Peyer's patch (tissue), 4 donors: ENCODE measurements at regions not wholly inside any gene's neighbourhood (a gene's known extent, or its start where the extent isn't known, plus 50 kb on each side); places are given as distances from the start of the nearest gene placed in this dataset.

Experiments
- DNase-seq, 3 donors: peaks; one replicate each; pipeline ENCODE4 v3.0.0-alpha.2; 2017 to 2019
- H3K27ac ChIP-seq, 4 donors: fragments of 200-600 bp; sonication (generic); one replicate each; pipeline ENCODE4 v1.5.1; 2016 to 2019
- H3K27me3 ChIP-seq, 2 donors: fragments of 200-600 bp; sonication (generic); one replicate each; pipeline ENCODE4 v1.5.1; 2019
- H3K36me3 ChIP-seq, 3 donors: fragments of 200-600 bp; sonication (generic); one replicate each; pipeline ENCODE4 v1.5.1; 2016 to 2019
- H3K4me1 ChIP-seq, 4 donors: fragments of 200-600 bp; sonication (generic); one replicate each; pipeline ENCODE4 v1.5.1; 2016 to 2019
- H3K4me3 ChIP-seq, 4 donors: fragments of 200-600 bp; sonication (generic); 1 replicate in 3 of 4; 2 replicates in 1 of 4; pipeline ENCODE4 v1.5.1; 2016 to 2019; ENCODE audit warnings: mild to moderate bottlenecking in 1 of 4
- H3K9me3 ChIP-seq, 4 donors: fragments of 200-600 bp; sonication (generic); one replicate each; pipeline ENCODE4 v1.5.1; 2016 to 2019; ENCODE audit warnings: mild to moderate bottlenecking in 1 of 4
- CTCF ChIP-seq, 6 experiments: fragments of 450-650 bp in 4 of 6; fragments of 200-600 bp in 2 of 6; sonication (generic) in 1 of 6; IDR thresholded peaks; one replicate each; pipeline ENCODE4 v1.5.1; 2017 to 2019; ENCODE audit warnings: antibody characterized with exemption in 6 of 6, mild to moderate bottlenecking in 3 of 6, moderate library complexity in 1 of 6
- POLR2A ChIP-seq, 2 donors: fragments of 450-650 bp; IDR thresholded peaks; one replicate each; pipeline ENCODE4 v1.5.1; 2017; ENCODE audit warnings: antibody characterized with exemption in 2 of 2, mild to moderate bottlenecking in 2 of 2, moderate library complexity in 2 of 2

GRCh38 chr4:19880206-19880605 lies 371.5 kb upstream of the SLIT2 start:
- Histone ChIP-seq H3K4me1 (no peaks in the 10 kb centered on the region), H3K9me3 (no peaks in the 10 kb centered on the region), H3K27me3 (no peaks in the 10 kb centered on the region), H3K27ac (no peak overlapping the region), H3K4me3 (no peak overlapping the region), H3K36me3 (no peaks in the 10 kb centered on the region)
- no peak for DNase-seq
- no peak for TF ChIP-seq CTCF (IDR thresholded peaks at IDR 0.05)
- no peak for TF ChIP-seq POLR2A (IDR thresholded peaks at IDR 0.05)

GRCh38 chr4:19879330-19879729 lies 372.4 kb upstream of the SLIT2 start:
- no peaks in the 10 kb centered on the region for H3K4me1 ChIP-seq
- no peak overlapping the region for H3K4me3 ChIP-seq
- no peak for TF ChIP-seq CTCF (IDR thresholded peaks at IDR 0.05)
- TF ChIP-seq POLR2A (IDR thresholded peaks at IDR 0.05) = no peak
- no peak overlapping the region for H3K27ac ChIP-seq
- no peaks in the 10 kb centered on the region for H3K36me3 ChIP-seq
- DNase-seq = no peak
- no peaks in the 10 kb centered on the region for H3K27me3 ChIP-seq
- no peaks in the 10 kb centered on the region for H3K9me3 ChIP-seq

DNA sequence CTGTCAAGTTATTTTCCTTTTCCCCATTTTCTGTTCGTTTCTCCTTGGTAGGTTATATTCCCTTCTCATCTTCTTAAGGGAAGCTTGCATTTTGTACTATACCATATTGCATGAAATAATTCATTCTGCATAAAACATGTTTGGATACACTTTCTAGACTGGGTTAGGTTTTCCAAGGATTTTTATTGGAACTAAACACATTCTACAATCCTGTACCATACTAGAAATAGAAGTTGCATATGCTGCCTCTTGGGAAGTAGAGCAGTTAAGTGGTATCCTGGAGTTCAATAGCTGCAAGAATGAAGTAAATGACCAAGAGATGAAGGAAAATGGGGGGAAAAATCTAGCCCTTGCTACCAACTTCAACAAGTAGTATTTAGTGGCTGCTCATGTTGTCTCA lies 393.7 kb upstream of the SLIT2 start:
- Histone ChIP-seq H3K4me1 (no peaks in the 10 kb centered on the region), H3K36me3 (no peaks in the 10 kb centered on the region), H3K4me3 (no peak overlapping the region), H3K9me3 (no peaks in the 10 kb centered on the region), H3K27me3 (no peaks in the 10 kb centered on the region), H3K27ac (no peak overlapping the region)
- DNase-seq = no peak
- TF ChIP-seq CTCF (IDR thresholded peaks at IDR 0.05) (no peak), POLR2A (IDR thresholded peaks at IDR 0.05) (no peak)

DNA sequence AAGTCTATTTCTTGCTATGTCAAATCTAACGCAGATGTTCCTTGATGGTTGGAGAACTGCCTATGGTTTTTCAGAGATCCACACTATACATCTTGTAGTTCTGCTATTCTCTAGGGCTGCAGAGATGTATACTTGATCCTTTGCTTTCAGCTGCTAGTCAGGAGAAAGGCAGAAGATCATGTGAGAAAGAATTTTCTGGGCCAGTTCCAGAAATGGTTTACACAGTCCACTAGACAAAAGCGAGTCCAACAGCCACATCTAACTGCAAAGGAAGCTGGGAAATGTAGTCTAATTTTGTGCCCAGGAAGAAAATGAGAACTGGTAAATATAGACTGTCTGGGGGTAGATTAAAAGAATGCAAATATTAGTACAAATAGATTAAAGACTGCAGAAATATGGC lies 394.3 kb upstream of the SLIT2 start:
- no peaks in the 10 kb centered on the region for H3K27me3 ChIP-seq
- H3K9me3 ChIP-seq = no peaks in the 10 kb centered on the region
- no peak overlapping the region for H3K4me3 ChIP-seq
- H3K4me1 ChIP-seq = no peaks in the 10 kb centered on the region
- H3K36me3 ChIP-seq = no peaks in the 10 kb centered on the region
- H3K27ac ChIP-seq = no peak overlapping the region
- TF ChIP-seq POLR2A (IDR thresholded peaks at IDR 0.05) = no peak
- TF ChIP-seq CTCF (IDR thresholded peaks at IDR 0.05) = no peak
- no peak for DNase-seq

DNA sequence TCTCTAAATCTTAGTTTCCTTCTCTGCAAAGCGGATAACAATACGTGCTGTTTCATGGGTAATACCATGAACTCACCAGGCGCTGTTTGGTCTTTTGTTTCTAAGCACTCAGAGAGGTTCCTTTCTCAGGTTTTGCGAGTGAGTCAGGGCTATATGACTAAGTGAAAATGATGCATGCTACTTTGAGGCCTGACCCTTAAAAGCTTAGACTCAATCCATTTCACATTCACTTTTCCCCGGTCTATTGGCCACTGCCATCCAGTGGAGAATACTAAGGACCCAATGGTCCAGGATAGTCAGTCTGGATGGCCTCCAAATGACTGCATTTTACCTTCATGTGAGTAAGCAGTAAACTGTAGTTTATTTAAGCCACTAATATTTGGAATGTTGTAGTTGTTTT lies 400.8 kb upstream of the SLIT2 start:
- TF ChIP-seq CTCF (IDR thresholded peaks at IDR 0.05) (no peak), POLR2A (IDR thresholded peaks at IDR 0.05) (no peak)
- no peak overlapping the region for H3K4me3 ChIP-seq
- no peak overlapping the region for H3K27ac ChIP-seq
- no peaks in the 10 kb centered on the region for H3K4me1 ChIP-seq
- no peaks in the 10 kb centered on the region for H3K36me3 ChIP-seq
- H3K27me3 ChIP-seq = no peaks in the 10 kb centered on the region
- H3K9me3 ChIP-seq = no peaks in the 10 kb centered on the region
- DNase-seq = no peak

DNA sequence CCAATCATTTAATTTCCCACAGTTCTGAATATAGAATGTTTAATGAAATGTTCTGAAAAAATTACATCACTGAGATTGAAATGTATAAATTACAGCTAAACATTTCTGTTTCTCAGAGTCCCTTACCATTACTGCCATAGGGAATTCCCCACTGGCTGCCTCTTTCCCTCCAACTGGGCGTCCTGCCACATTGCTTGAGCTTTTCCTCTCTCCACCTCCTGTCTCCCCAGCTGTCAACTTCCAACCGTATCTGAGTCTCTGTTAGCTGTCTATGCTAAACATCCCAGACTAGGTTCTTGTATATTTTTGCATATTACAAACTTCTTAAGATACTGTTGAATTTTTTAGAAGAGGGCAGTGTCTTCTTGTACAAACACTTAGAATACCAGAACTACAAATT lies 407.3 kb upstream of the SLIT2 start:
- no peak for DNase-seq
- Histone ChIP-seq H3K4me3 (no peak overlapping the region), H3K27ac (no peak overlapping the region), H3K27me3 (no peaks in the 10 kb centered on the region), H3K9me3 (no peaks in the 10 kb centered on the region), H3K4me1 (no peaks in the 10 kb centered on the region), H3K36me3 (no peaks in the 10 kb centered on the region)
- TF ChIP-seq POLR2A (IDR thresholded peaks at IDR 0.05) (no peak), CTCF (IDR thresholded peaks at IDR 0.05) (no peak)
